GM18505 (cell line): ENCODE measurements at regions not wholly inside any gene's neighbourhood (a gene's known extent, or its start where the extent isn't known, plus 50 kb on each side); places are given as distances from the start of the nearest gene placed in this dataset.
"Not testable (repeated sequence)": the region's sequence is repeated elsewhere in the genome, so short reads cannot be mapped to it uniquely, and the experiment has no call there.

ENCODE experiments used
- ATAC-seq: cut with Tn5 transposase; IDR thresholded peaks from one replicate; pipeline ENCODE4 v1.9.1; 2021; ENCODE audit not compliant: unreplicated experiment
- POLR2A ChIP-seq: IDR thresholded peaks from 4 replicates; pipeline ENCODE4 v1.6.1; 2011; ENCODE audit warnings: borderline replicate concordance; ENCODE audit not compliant: insufficient read depth, insufficient read length; ENCODE audit errors: extremely low read depth

DNA sequence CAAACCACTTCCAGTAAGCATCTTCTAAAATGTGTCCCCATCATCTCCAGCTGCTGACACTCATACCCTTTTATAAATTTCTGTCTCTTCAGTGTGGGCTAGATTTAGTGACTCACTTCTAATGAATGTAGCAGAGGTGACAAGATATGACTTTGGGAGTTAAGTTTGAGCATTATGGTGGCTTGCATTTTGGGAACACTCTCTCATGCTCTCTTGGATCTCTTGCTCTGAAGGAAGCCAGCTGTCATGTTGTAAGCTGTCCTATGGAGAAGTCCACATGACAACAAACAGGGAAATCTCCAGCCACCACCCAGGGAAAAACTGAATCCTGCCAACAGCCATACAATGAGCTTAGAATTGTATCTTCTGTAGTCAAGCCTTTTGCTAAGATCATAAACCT, 691.3 kb upstream of the PCDH7 start:
- no peak for ATAC-seq
- no peak for TF ChIP-seq POLR2A

DNA sequence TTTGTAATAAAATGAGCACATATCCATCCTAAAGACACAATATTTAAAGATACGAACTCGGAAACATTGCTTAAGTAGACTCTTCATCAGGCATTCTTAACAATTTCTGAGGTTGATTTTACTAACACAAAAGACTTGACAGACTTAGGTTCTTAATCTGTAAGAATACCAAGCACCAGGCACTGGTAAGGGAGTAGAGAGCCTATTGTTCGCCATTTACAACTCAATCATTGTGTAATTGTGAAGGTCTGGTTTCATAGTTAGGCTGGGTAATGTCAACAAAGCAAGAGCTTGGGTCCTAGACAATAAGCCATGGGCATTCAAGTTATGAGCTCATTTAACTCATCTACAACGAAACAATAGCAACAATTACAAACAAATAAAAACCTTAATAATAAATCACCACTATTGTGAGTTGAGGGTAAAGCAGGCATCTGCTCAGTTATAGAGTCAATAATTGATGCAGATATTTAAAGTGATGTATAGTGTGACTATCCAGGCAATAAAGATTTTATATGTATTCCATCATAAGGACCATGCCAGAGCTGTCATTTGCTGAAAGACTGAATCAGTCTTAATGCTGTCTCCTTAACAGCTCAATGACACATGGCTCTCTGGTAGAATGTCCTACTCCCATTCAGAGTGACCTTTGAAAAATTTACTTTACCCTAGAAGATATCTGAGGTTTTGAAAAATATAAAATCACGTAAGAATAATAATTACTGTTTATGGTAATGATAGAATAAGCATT, 664.0 kb upstream of the PCDH7 start:
- TF ChIP-seq POLR2A = no peak
- ATAC-seq = no peak

GRCh38 chr4:30068234-30068633, 651.9 kb upstream of the PCDH7 start:
- ATAC-seq = no peak
- no peak for TF ChIP-seq POLR2A

GRCh38 chr4:30073011-30073710, 647.0 kb upstream of the PCDH7 start:
- no peak for TF ChIP-seq POLR2A
- ATAC-seq = no peak

DNA sequence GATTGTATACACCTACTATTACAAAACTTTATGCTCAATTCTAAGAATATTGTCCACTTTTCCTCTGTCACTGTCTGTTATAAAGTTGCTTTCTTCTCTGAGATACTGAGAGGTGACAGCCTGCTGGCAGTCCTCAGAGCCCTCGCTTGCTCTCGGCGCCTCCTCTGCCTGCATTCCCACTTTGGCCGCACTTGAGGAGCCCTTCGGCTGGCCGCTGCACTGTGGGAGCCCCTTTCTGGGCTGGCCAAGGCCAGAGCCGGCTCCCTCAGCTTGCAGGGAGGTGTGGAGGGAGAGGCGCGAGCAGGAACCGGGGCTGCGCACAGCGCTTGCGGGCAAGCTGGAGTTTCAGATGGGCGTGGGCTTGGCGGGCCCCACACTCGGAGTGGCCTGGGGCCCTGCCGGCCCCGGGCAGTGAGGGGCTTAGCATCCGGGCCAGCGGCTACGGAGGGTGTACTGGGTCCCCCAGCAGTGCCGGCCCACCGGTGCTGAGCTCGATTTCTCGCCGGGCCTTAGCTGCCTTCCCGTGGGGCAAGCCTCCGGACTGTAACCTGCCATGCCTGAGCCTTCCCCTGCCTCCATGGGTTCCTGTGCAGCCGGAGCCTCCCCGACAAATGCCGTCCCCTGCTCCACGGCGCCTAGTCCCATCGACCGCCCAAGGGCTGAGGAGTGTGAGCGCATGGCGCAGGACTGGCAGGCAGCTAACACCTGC, 627.6 kb upstream of the PCDH7 start:
- ATAC-seq = not testable (repeated sequence)

DNA sequence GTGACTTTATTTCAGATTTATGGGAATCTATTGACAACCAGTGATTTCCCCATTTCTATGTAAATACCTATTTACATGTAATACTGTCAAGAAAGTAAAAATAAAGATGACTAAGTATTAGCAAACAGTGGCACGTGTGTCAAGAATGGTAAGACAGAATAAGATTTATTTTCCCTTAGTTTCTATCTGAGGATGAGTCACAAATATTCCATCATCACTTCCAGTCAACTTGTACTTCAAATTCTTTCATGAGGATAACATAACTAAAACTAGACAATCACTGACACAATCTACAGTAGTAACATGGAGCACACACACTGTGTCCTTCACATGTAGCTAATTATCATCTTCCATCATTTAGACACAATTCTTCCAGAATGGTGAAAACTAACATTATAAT, 625.3 kb upstream of the PCDH7 start:
- ATAC-seq = no peak
- TF ChIP-seq POLR2A = no peak

- no peak for TF ChIP-seq POLR2A
- no peak for ATAC-seq
These were observed 616.7 kb upstream of the PCDH7 start for GRCh38 chr4:30103455-30103854.

- ATAC-seq = no peak
- TF ChIP-seq POLR2A = no peak
These were observed 603.8 kb upstream of the PCDH7 start for GRCh38 chr4:30116401-30116800.

DNA sequence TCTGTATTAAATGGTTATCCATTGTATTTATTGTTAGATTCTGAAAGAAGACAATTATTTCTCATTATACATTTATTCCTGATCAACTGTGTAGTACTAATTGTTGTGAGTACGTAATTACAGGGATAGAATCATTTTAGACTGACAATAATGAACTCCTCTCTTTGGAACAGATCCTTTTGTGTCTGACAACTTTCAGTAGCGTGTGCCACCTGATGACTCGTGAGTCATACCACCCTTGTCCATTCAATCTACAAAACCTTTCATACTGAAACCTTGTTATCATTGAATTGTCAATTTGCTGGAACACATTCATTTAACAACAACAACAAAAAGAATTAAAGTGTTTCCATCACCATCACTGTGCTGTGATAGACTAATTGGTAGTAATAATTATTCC, 602.7 kb upstream of the PCDH7 start:
- no peak for ATAC-seq
- TF ChIP-seq POLR2A = no peak

DNA sequence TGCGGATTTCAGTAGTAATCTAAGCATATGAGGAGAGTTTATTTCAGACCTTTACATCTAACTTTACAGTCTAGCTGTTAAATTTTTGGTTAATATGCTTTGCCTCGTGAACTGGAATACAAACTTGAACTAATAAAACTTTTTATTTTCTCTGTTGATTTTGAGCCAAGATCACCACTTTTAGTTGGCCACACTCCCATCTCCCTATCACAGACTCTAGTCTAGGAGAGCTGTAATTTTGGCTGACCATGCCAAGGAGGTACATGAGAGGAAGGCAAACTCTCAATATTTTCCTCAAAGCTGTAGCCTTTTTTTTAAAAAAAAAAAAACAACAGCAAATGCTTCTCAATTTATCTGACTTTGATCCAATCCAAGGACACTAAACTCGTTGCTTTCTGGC, 597.5 kb upstream of the PCDH7 start:
- ATAC-seq = no peak

DNA sequence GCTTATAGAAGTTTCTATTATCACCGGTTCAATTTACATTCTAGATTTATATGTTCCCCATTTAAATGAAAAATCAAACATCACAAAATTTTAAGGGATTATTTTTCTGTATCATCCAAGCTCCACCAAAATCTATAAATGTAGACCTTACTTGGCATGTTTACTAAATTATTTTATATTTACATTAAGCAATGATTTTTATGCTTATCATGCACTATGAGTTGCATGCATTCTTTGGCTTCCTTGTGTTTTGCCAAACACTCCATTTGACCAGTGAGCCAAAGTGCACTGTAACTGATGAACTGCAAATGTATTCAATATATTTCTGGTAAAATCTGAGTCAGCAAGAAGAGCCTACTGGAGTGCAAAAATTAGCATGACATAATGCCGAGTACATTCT, 595.5 kb upstream of the PCDH7 start:
- not testable (repeated sequence) for ATAC-seq

More for the DNA sequence above, 597.5 kb upstream of the PCDH7 start:
- no peak for TF ChIP-seq POLR2A

DNA sequence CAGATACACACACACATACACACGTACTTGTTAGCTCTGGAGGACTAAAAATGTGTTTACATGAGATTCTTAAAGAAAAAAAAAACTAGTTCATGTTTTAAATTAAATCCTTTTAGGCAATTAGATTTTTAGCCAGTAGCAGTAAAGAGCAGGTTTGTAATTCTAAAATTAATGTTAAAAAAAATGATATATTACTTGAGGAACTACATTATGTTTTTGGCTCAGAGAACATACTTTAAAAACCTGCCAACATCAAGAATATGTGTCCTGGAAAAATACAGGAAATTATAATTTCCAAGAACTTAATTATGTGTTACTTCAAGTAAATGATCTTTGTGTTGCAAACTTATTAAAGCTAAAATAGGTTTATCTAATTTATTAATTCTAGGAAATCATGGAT, 594.3 kb upstream of the PCDH7 start:
- TF ChIP-seq POLR2A = no peak
- ATAC-seq = no peak

- ATAC-seq = no peak
- TF ChIP-seq POLR2A = no peak
These were observed 593.8 kb upstream of the PCDH7 start for GRCh38 chr4:30126351-30126750.

DNA sequence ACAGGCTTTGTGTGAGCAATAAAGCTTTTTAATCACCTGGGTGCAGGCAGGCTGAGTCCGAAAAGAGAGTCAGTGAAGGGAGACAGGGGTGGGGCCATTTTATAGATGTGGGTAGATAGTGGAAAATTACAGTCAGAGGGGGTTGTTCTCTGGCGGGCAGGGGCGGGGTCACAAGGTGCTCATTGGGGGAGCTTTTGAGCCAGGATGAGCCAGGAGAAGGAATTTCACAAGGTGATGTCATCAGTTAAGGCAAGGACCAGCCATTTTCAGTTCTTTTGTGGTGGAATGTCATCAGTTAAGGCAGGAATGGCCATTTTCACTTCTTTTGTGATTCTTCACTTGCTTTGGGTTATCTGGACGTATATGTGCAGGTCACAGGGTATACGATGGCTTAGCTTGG, 571.3 kb upstream of the PCDH7 start:
- ATAC-seq = not testable (repeated sequence)

DNA sequence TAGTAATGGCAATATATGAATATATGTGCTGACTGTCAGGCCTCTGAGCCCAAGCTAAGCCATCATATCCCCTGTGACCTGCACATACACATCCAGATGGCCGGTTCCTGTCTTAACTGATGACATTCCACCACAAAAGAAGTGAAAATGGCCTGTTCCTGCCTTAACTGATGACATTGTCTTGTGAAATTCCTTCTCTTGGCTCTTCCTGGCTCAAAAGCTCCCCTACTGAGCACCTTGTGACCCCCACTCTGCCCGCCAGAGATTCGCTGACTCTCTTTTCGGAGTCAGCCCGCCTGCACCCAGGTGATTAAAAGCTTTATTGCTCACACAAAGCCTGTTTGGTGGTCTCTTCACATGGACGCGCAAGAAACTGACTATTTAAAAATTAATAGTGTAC, 570.6 kb upstream of the PCDH7 start:
- not testable (repeated sequence) for ATAC-seq
